IMR-90 (cell line): ENCODE measurements at regions not wholly inside any gene's neighbourhood (a gene's known extent, or its start where the extent isn't known, plus 50 kb on each side); places are given as distances from the start of the nearest gene placed in this dataset.

Experiments used
- ATAC-seq: fragments of 200-7000 bp; cut with Tn5 transposase; 2 replicates; pipeline ENCODE4 v1.9.1; 2020; ENCODE audit warnings: low read depth, mild to moderate bottlenecking, moderate library complexity
- BruUV-seq: library from RNA; stranded (reverse); fragments of 400-500 nt; replicated peaks from 2 replicates; lab custom pipeline; 2021; lab: Mats Ljungman, UMichigan
- CTCF ChIA-PET: fragments of 300-600 bp; formaldehyde crosslinking; extraction: SDS; loops from one replicate; lab custom pipeline; 2021; ENCODE audit warnings: antibody characterized with exemption; lab: Yijun Ruan, JAX
- POLR2A ChIA-PET: fragments of 300-600 bp; sonication (Branson Sonifier 250); formaldehyde crosslinking; loops from one replicate; lab custom pipeline; 2022; ENCODE audit warnings: antibody characterized with exemption; ENCODE audit not compliant: unreplicated experiment; lab: Charles Lee
- DNase-seq: peaks from one replicate; pipeline ENCODE4 v3.0.0; 2013
- H2AFZ ChIP-seq: replicated peaks from 2 replicates; pipeline ENCODE3; 2013; ENCODE audit warnings: low read length, mild to moderate bottlenecking; ENCODE audit not compliant: poor library complexity
- H2AK5ac ChIP-seq: 2 replicates; pipeline ENCODE4 v1.6.1; 2013; ENCODE audit warnings: low read depth, low read length, inconsistent platforms
- H2AK9ac ChIP-seq: replicated peaks from 2 replicates; pipeline ENCODE3; 2013; ENCODE audit warnings: mild to moderate bottlenecking, low read depth, low read length, moderate library complexity; ENCODE audit not compliant: poor library complexity
- H2BK120ac ChIP-seq: 2 replicates; pipeline ENCODE4 v1.6.1; 2013; ENCODE audit warnings: low read depth, low read length, inconsistent platforms
- H2BK15ac ChIP-seq: 3 replicates; pipeline ENCODE4 v1.6.1; 2013; ENCODE audit warnings: low read depth, low read length, inconsistent platforms
- H2BK20ac ChIP-seq: 2 replicates; pipeline ENCODE4 v1.6.1; 2013; ENCODE audit warnings: low read depth, mild to moderate bottlenecking, inconsistent platforms, low read length, moderate library complexity
- H2BK5ac ChIP-seq: 2 replicates; pipeline ENCODE4 v1.6.1; 2013; ENCODE audit warnings: mild to moderate bottlenecking, low read depth, low read length, inconsistent platforms; ENCODE audit not compliant: poor library complexity, severe bottlenecking
- H3K14ac ChIP-seq: replicated peaks from 2 replicates; pipeline ENCODE4 v1.6.1; 2013; ENCODE audit warnings: low read depth, low read length, inconsistent platforms
- H3K18ac ChIP-seq: 2 replicates; pipeline ENCODE4 v1.6.1; 2013; ENCODE audit warnings: low read depth, low read length, control low read depth
- H3K23ac ChIP-seq: 2 replicates; pipeline ENCODE4 v1.6.1; 2013; ENCODE audit warnings: low read depth, low read length, inconsistent platforms
- H3K27ac ChIP-seq: 2 replicates; pipeline ENCODE4 v1.5.1; 2013; ENCODE audit warnings: mild to moderate bottlenecking, control low read depth, low read length; ENCODE audit not compliant: insufficient read depth
- H3K27me3 ChIP-seq: 2 replicates; pipeline ENCODE4 v1.6.1; 2013; ENCODE audit warnings: low read length; ENCODE audit not compliant: control insufficient read depth, insufficient read depth
- H3K36me3 ChIP-seq: 2 replicates; pipeline ENCODE4 v1.6.1; 2013; ENCODE audit warnings: low read length, mixed read lengths; ENCODE audit not compliant: control insufficient read depth, insufficient read depth
- H3K4ac ChIP-seq: 2 replicates; pipeline ENCODE4 v1.6.1; 2013; ENCODE audit warnings: low read depth, low read length, inconsistent platforms
- H3K4me1 ChIP-seq: 2 replicates; pipeline ENCODE4 v1.6.1; 2013; ENCODE audit warnings: low read length, mixed read lengths; ENCODE audit not compliant: control insufficient read depth, insufficient read depth
- H3K4me2 ChIP-seq: 2 replicates; pipeline ENCODE4 v1.6.1; 2013; ENCODE audit warnings: low read depth, mild to moderate bottlenecking, control low read depth, low read length, moderate library complexity
- H3K4me3 ChIP-seq: 2 replicates; pipeline ENCODE4 v1.5.1; 2013; ENCODE audit warnings: low read depth, mild to moderate bottlenecking, control low read depth, low read length, moderate library complexity; ENCODE audit not compliant: insufficient read depth
- H3K56ac ChIP-seq: 2 replicates; pipeline ENCODE4 v1.6.1; 2013; ENCODE audit warnings: low read length, inconsistent platforms; ENCODE audit not compliant: insufficient read depth; ENCODE audit errors: extremely low read depth
- H3K79me1 ChIP-seq, 2 experiments: 2 replicates each; pipeline ENCODE4 v1.6.1; 2013; ENCODE audit warnings: low read length in 2 of 2, inconsistent platforms in 1 of 2, low read depth in 1 of 2
- H3K9ac ChIP-seq: 2 replicates; pipeline ENCODE4 v1.6.1; 2013; ENCODE audit warnings: low read depth, low read length, control low read depth
- H3K9me1 ChIP-seq: 2 replicates; pipeline ENCODE4 v1.6.1; 2013; ENCODE audit warnings: low read length, inconsistent platforms; ENCODE audit not compliant: insufficient read depth
- H3K9me3 ChIP-seq: 2 replicates; pipeline ENCODE4 v1.6.1; 2013; ENCODE audit warnings: low read length; ENCODE audit not compliant: control insufficient read depth, insufficient read depth
- H4K20me1 ChIP-seq: 2 replicates; pipeline ENCODE4 v1.6.1; 2013; ENCODE audit warnings: low read length, inconsistent platforms; ENCODE audit not compliant: insufficient read depth
- H4K5ac ChIP-seq: 2 replicates; pipeline ENCODE4 v1.6.1; 2013; ENCODE audit warnings: mild to moderate bottlenecking, low read depth, low read length, control low read depth
- H4K8ac ChIP-seq, 2 experiments: 2 replicates each; pipeline ENCODE4 v1.6.1; 2013; ENCODE audit warnings: low read depth in 2 of 2, low read length in 2 of 2, control low read depth in 1 of 2, inconsistent platforms in 1 of 2
- H4K91ac ChIP-seq: 2 replicates; pipeline ENCODE4 v1.6.1; 2013; ENCODE audit warnings: low read depth, low read length, inconsistent platforms; ENCODE audit not compliant: insufficient read depth
- MXI1 ChIP-seq: IDR thresholded peaks from 2 replicates; pipeline ENCODE4 v1.6.1; 2012; ENCODE audit warnings: low read depth, mild to moderate bottlenecking, low read length, moderate library complexity, borderline replicate concordance
- NFE2L2 ChIP-seq: fragments of 150-350 bp; IDR thresholded peaks from 2 replicates; pipeline ENCODE4 v1.6.1; 2016; ENCODE audit warnings: low read depth, mild to moderate bottlenecking, low read length
- POLR2A ChIP-seq: IDR thresholded peaks from 2 replicates; pipeline ENCODE4 v1.6.1; 2012; ENCODE audit warnings: mild to moderate bottlenecking, low read depth, low read length
- RFX5 ChIP-seq: IDR thresholded peaks from 2 replicates; pipeline ENCODE4 v1.8.0; 2012; ENCODE audit warnings: low read depth, mild to moderate bottlenecking, low read length, moderate library complexity
- WGBS, 2 experiments: methylation state at CpG; one replicate each; pipeline versions ENCODE4 v1.1.5 to v1.1.7; 2013; ENCODE audit warnings: missing lambda C conversion rate in 2 of 2; ENCODE audit not compliant: insufficient read length in 1 of 2; ENCODE audit errors: extremely low coverage in 2 of 2; 5-methylcytosine and 5-hydroxymethylcytosine counted together
- dilution Hi-C: fragments of 300-500 bp; cut with HindIII; formaldehyde crosslinking; loops from one replicate; pipeline ENCODE4 v1.14.3; 2018; ENCODE audit warnings: low sequenced_read_pairs; ENCODE audit not compliant: unreplicated experiment
- in situ Hi-C: fragments of 300-500 bp; cut with MboI; formaldehyde crosslinking; loops from 3 replicates; pipeline ENCODE4 v1.14.3; 2019; ENCODE audit warnings: low sequenced_read_pairs, inconsistent platforms, mixed read lengths
- intact Hi-C: fragments of 100-400 bp; cut with micrococcal nuclease; formaldehyde crosslinking; loops from 2 replicates; pipeline ENCODE4 v1.10.0; 2022
- TF ChIP-seq, protein P1 (sequence below): fragments of 150-350 bp; IDR thresholded peaks from 2 replicates; pipeline ENCODE4 v1.6.1; 2017; ENCODE audit warnings: mild to moderate bottlenecking, antibody characterized with exemption, low read length, low read depth
- TF ChIP-seq, protein P2 (sequence below): fragments of 150-350 bp; IDR thresholded peaks from 2 replicates; pipeline ENCODE4 v1.6.1; 2016; ENCODE audit warnings: low read depth, mild to moderate bottlenecking, low read length, moderate library complexity, borderline replicate concordance

DNA sequence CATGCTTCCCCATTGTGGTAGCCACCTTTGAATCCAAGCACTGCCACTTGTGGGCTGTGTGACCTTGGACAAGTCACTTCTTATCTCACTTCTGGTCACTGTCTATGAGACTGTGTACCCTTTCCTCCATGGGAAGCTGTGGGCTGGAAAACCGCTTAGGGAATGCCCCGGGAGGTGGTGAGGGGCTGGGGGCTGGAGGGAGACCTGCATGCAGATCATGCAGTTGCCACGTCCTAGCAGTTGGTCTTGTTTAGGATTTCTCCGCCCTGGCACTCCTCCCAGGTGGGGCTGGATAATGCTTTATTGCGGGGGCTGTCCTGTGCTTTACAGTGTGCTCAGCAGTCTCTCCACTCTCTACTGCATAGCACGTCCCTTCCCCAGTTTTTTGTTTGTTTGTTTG is 62.9 kb upstream of the OPN4 start:
- CTCF ChIA-PET, result interaction anchor here (1.5 kb wide), 1 partner anchor 191 kb away, joined by 3 read pairs; no protein-coding TSS in a partner anchor
- DNase-seq (no peak), ATAC-seq (no peak)
- Histone ChIP-seq H3K4me1 (no peaks in the 10 kb centered on the region), H4K8ac (no peak overlapping the region), H3K9me1 (peaks cover 2% of the 10 kb centered on the region; the same call in 1 of the 2 replicates), H3K9me3 (no peaks in the 10 kb centered on the region), H3K27ac (no peak overlapping the region), H4K91ac (no peak overlapping the region), H2AFZ (peak overlapping the region; percentile 43), H2AK5ac (no peak overlapping the region), H3K79me1 (no peaks in the 10 kb centered on the region), H3K56ac (no peak overlapping the region), H3K4me3 (no peak overlapping the region), H2BK120ac (no peak overlapping the region), H2BK15ac (no peak overlapping the region), H3K14ac (no peak overlapping the region), H4K20me1 (no peaks in the 10 kb centered on the region), H4K5ac (no peak overlapping the region), H3K23ac (no peak overlapping the region), H2AK9ac (no peak overlapping the region), H2BK5ac (no peak overlapping the region), H3K36me3 (no peaks in the 10 kb centered on the region), H3K18ac (no peak overlapping the region), H3K4me2 (no peak overlapping the region), H3K4ac (no peak overlapping the region), H2BK20ac (no peak overlapping the region), H3K9ac (no peak overlapping the region), H3K27me3 (no peaks in the 10 kb centered on the region)
- intact Hi-C loops, result loop anchor here (5.0 kb wide), 1 partner anchor 36 kb away; no protein-coding TSS in a partner anchor
- BruUV-seq, result no TSS peak
- TF ChIP-seq, protein P1, sequence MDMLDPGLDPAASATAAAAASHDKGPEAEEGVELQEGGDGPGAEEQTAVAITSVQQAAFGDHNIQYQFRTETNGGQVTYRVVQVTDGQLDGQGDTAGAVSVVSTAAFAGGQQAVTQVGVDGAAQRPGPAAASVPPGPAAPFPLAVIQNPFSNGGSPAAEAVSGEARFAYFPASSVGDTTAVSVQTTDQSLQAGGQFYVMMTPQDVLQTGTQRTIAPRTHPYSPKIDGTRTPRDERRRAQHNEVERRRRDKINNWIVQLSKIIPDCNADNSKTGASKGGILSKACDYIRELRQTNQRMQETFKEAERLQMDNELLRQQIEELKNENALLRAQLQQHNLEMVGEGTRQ, result no peak
- TF ChIP-seq POLR2A, result no peak
- TF ChIP-seq NFE2L2, result no peak
- no peak for TF ChIP-seq RFX5
- no peak for TF ChIP-seq MXI1
- TF ChIP-seq, protein P2, sequence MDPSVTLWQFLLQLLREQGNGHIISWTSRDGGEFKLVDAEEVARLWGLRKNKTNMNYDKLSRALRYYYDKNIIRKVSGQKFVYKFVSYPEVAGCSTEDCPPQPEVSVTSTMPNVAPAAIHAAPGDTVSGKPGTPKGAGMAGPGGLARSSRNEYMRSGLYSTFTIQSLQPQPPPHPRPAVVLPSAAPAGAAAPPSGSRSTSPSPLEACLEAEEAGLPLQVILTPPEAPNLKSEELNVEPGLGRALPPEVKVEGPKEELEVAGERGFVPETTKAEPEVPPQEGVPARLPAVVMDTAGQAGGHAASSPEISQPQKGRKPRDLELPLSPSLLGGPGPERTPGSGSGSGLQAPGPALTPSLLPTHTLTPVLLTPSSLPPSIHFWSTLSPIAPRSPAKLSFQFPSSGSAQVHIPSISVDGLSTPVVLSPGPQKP, result no peak
- WGBS, 2 experiments, result 40% methylated on average over 1 of the region's 6 CpGs; no CpG with 5 or more reads in 1 of the 2 experiments
- dilution Hi-C loops, result no loop called here
- in situ Hi-C loops, result loop anchor here (25.0 kb wide), 1 partner anchor 404 kb away; no protein-coding TSS in a partner anchor
- POLR2A ChIA-PET, result no interaction called here
